ENCODE measurements at regions not wholly inside any gene's neighbourhood (a gene's known extent, or its start where the extent isn't known, plus 50 kb on each side); places are given as distances from the start of the nearest gene placed in this dataset.

DNA sequence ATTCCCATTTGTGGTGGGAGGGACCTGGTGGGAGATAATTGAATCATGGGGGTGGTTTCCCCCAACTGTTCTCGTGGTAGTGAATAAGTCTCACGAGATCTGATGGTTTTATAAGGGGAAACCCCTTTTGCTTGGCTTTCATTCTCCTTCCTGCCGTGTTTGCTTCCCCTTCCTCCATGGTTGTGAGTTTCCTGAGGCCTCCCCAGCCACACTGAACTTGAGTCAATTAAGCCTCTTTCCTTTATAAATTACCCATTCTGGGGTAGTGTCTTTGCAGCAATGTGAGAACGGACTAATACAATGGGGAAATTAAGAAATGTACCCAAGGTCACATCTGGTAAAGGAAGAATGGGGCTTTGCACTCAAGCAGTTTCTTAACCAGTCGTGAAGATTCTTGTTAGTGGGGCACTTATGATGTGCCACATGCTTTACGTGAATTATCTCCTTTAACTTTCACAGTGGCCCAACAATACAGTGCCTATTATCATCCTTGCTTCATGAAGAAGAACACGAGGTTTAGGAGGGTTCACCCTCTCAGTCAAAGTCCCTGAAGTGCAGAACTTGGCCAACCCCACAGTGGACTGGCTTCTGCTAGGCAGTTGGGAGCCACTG is 234.3 kb downstream of the EFCAB11 start:
- TF ChIP-seq, protein P1, sequence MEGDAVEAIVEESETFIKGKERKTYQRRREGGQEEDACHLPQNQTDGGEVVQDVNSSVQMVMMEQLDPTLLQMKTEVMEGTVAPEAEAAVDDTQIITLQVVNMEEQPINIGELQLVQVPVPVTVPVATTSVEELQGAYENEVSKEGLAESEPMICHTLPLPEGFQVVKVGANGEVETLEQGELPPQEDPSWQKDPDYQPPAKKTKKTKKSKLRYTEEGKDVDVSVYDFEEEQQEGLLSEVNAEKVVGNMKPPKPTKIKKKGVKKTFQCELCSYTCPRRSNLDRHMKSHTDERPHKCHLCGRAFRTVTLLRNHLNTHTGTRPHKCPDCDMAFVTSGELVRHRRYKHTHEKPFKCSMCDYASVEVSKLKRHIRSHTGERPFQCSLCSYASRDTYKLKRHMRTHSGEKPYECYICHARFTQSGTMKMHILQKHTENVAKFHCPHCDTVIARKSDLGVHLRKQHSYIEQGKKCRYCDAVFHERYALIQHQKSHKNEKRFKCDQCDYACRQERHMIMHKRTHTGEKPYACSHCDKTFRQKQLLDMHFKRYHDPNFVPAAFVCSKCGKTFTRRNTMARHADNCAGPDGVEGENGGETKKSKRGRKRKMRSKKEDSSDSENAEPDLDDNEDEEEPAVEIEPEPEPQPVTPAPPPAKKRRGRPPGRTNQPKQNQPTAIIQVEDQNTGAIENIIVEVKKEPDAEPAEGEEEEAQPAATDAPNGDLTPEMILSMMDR (IDR thresholded peaks at IDR 0.05; ENCODE audit: insufficient read depth, low read length) = no peak
- TF ChIP-seq GABPA (IDR thresholded peaks at IDR 0.05; ENCODE audit: low read depth) (no peak), REST (IDR thresholded peaks at IDR 0.05; ENCODE audit: insufficient replicate concordance, low read depth) (no peak), SPI1 (IDR thresholded peaks at IDR 0.05; ENCODE audit: borderline replicate concordance, low read depth) (no peak)
